ENCODE measurements at regions not wholly inside any gene's neighbourhood (a gene's known extent, or its start where the extent isn't known, plus 50 kb on each side); places are given as distances from the start of the nearest gene placed in this dataset.
"Not testable (repeated sequence)": the region's sequence is repeated elsewhere in the genome, so short reads cannot be mapped to it uniquely, and the experiment has no call there.

DNA sequence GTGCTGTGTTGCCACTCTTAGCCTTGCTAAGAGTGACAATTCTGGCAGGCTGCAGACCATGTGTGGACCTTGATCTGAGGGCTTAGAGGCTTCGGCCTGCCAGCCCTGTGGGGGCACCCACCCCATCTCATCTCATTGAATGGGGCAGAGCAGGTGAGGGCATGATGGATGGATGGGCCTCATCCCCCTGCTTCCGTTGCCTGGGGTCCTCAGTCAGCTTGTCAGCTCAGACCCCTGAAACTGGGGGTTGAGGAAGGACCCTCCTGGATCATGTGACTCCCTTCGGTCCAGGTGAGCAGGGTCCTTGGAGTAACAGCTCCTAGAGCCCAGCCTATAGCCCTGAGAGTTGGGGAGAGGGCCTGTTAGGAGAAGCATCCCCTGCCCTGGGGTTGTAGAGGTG lies 3076.8 kb downstream of the RPIA start:
- not testable (repeated sequence) for ATAC-seq

DNA sequence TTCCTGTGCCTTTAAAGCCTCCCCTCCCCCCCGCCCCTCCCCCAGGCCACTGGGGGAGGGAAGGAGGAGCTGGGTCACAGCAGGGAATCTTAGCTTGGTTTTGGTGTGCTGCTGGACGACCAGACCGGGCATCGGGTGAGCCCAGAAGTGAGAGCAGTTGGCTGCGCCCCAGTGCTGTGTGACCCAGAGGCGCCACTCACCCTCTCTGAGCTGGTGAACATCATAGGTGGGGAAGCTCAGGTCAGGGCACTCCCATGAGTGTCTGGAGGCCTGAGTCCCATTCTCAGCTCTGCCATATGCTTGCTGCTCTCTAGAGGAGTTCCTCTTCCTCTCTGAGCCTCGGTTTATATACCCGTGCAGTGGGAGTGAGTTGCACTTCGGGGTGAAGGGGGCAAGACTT lies 3077.5 kb downstream of the RPIA start:
- ATAC-seq, result not testable (repeated sequence)

DNA sequence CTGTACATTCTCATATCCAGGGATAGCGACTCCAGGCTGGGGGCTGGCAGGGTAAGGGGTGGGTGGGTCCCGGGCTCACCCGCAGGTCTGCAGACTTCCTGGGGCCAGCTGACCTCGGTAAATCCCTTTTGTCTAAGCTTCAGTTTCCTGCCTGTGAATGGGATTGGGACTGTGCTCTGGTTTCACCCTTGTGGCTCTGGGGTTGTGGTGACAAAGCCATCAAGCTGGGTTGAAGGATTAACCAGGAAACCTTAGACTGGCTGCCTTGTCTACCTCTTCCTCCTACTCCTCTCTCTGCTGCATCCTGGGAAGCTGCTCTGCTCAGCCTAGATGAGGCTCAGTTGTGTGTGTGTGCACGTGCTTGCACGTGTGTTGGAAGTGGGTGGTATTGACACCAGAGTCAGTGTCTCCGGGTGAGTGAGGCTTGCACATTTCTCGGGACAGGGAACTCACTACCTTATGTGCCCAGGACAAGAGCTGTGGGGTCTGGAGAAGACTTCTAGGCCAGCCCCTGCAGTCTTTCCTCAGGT lies 3078.6 kb downstream of the RPIA start:
- not testable (repeated sequence) for ATAC-seq

DNA sequence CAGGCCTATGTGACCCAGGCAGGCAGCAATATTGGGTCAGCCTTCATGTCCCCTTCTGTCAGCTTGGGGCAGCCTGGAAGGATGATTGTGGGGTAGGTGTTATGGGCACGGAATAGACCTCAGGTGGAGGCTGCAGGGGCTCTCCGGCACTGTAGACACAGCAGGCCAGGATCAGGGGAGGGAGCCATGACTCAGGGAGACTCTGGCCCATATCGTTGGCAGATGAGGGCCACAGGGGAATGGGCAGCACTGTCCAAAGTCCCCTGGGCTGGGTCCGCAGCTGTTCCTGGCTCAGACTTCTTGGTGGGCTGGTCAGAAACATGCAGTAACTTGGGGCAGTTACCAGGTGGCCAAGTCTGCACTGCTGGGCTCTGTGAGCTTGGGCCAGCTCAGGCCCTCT lies 3080.1 kb downstream of the RPIA start:
- ATAC-seq, result not testable (repeated sequence)

DNA sequence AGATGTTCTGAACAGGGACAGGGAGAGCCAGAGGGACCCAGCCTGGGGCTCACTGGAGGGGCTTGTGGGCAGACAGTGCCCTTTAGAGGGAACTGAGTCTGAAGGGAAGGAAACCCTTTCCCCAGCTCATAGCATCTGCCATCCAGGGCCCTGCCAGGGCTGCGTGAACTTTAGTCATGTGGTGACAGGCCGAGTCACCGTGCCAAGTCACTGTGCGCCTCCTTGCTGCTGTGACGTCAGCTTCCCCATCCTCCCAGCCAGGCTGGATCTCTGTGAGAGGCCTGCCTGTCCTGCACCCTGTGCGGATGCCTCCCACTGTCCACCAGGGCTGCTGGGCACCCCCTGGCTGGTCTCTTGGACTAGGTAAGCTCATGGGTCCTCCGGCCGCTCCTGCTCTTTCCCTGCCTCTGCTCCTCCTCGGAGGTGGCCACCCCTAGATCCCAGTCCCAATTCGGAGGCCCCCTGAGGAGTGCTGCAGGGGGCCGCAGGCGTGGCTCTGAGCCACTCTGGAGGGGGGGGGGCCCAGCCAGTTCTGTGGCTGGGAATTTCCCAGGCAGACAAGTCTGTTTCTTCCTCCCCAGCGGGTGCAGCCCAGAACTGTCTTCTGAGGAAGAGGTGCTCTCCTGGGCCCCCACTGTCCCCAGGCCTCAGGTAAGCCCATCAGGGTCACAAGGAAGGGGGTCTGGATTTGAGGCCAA lies 3080.9 kb downstream of the RPIA start:
- not testable (repeated sequence) for ATAC-seq

DNA sequence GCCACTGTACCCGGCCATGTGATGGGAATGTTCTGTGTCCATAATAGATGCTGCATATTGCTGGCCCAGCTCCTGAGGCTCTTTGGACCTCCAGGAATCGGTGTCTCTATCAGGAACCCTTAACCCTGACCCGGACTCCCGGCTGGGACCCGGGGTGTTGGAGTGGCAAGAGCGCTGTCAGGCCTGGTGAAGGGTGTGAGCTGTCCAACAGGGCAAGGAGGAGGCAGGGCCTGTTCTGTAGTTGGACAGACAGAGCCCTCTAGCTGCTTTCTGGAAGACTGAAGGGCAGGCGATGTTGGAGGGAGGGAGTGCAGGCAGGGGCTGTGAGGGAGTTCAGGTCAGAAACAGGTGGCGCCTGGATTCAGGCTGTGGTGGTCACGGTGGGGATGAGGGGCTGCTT lies 3082.3 kb downstream of the RPIA start:
- ATAC-seq, result not testable (repeated sequence)

DNA sequence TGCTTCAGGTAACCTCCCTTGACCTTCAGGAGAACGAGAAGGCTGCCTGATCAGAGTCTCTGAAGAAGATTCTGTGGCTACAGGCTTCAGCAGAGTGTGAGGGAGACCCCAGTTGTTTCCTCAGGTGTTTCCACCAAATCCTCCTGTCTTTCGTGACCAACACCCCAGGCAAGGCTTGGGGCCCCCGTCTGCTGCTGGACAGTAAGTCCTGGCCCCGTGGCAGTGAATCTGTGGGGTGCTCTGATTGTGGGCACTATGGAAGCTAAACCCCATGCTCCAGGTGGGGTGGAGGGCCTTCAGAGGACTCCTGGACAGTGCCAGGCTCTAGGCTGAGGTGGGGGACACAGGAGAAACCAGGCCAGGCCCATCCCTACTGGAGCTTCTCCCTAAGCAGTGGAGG lies 3083.7 kb downstream of the RPIA start:
- ATAC-seq, result not testable (repeated sequence)

DNA sequence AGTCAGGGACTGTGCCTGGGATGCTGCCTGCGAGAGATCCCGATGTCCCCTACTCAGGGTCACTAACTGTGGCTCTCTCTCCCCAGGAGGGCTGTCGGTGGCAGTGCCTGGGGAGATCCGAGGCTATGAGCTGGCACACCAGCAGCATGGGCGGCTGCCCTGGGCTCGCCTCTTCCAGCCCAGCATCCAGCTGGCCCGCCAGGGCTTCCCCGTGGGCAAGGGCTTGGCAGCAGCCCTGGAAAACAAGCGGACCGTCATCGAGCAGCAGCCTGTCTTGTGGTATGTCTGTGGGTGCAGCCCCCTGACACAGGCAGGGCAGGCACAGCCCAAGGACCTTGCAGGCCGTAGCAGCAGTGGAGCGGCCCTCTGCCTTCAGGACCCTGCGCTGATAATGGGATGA lies 3088.9 kb downstream of the RPIA start:
- not testable (repeated sequence) for ATAC-seq

DNA sequence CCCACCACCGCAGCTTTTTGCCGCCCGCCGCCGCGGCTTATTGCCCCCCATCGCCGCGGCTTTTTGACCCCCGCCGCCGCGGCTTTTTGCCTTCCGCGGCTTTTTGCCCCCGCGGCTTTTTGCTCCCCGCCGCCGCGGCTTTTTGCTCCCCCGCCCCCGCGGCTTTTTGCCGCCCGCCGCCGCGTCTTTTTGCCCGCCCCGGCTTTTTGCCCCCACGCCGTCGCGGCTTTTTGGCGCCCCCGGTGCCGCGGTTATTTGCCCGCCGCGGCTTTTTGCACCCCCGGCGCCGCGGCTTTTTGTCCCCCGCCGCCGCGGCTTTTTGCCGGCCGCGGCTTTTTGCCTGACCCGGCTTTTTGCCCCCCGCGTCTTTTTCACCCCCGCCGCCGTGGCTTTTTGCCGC lies 3061.8 kb upstream of the TEKT4 start:
- not testable (repeated sequence) for ATAC-seq

DNA sequence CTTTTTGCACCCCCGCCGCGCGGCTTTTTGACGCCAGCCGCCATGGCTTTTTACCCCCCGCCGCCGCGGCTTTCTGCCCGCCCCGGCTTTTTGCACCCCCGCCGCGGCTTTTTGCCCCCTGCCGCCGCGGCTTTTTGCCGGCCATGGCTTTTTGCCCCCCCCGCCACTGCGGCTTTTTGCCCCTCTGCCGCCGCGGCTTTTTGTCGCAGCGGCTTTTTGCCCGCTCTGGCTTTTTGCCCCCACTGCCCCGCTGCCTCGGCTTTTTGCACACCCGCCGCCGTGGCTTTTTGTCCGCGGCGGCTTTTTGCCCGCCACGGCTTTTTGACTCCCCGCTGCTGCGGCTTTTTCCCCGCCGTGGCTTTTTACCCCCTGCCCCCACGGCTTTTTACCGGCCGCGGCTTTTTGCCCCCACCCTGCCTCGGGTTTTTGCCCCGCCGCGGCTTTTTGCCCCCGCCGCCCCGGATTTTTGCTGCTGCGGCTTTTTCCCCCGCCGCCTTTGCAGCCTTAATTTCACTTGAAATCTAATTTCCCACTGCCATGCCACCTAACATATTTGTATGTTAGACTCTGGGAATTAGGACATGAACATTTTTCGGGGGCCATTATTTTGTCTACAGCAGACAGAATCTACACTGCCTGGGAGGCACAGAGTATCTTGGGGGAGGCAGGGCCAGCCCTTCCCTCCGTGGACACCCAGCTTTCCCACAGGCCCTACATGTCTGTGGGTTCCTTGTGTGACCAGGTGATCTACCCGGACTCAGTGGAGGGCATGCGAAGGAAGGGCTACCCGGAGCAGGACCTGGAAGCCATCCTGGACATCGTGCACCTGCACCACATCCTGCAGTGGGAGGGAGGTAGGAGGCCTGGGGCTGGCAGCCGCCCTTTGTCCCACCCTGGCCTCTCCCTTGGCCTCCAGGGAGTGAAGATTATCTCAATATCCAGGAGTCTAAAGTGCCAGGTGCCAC lies 3031.0 kb upstream of the TEKT4 start:
- TF ChIP-seq ZFP30 (CRISPR knock-in tag; IDR thresholded peaks at IDR 0.05), result no peak
- no peak for TF ChIP-seq GLIS3 (CRISPR knock-in tag; IDR thresholded peaks at IDR 0.05)
- TF ChIP-seq ARNTL (CRISPR knock-in tag; IDR thresholded peaks at IDR 0.05; ENCODE audit: borderline replicate concordance, low read depth), result no peak
- no peak for TF ChIP-seq ZNF70 (CRISPR knock-in tag; IDR thresholded peaks at IDR 0.05)
- TF ChIP-seq ZNF565 (CRISPR knock-in tag; conservative IDR thresholded peaks at IDR 0.05; ENCODE audit: low read depth), result no peak
- TF ChIP-seq PPARA (CRISPR knock-in tag; IDR thresholded peaks at IDR 0.05; ENCODE audit: borderline replicate concordance), result no peak
- TF ChIP-seq, protein P1, sequence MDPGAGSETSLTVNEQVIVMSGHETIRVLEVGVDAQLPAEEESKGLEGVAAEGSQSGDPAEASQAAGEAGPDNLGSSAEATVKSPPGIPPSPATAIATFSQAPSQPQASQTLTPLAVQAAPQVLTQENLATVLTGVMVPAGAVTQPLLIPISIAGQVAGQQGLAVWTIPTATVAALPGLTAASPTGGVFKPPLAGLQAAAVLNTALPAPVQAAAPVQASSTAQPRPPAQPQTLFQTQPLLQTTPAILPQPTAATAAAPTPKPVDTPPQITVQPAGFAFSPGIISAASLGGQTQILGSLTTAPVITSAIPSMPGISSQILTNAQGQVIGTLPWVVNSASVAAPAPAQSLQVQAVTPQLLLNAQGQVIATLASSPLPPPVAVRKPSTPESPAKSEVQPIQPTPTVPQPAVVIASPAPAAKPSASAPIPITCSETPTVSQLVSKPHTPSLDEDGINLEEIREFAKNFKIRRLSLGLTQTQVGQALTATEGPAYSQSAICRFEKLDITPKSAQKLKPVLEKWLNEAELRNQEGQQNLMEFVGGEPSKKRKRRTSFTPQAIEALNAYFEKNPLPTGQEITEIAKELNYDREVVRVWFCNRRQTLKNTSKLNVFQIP (CRISPR knock-in tag; IDR thresholded peaks at IDR 0.05; ENCODE audit: borderline replicate concordance, low read depth), result no peak
- no peak for TF ChIP-seq TCF4 (CRISPR knock-in tag; IDR thresholded peaks at IDR 0.05; ENCODE audit: borderline replicate concordance)
- TF ChIP-seq, protein P2, sequence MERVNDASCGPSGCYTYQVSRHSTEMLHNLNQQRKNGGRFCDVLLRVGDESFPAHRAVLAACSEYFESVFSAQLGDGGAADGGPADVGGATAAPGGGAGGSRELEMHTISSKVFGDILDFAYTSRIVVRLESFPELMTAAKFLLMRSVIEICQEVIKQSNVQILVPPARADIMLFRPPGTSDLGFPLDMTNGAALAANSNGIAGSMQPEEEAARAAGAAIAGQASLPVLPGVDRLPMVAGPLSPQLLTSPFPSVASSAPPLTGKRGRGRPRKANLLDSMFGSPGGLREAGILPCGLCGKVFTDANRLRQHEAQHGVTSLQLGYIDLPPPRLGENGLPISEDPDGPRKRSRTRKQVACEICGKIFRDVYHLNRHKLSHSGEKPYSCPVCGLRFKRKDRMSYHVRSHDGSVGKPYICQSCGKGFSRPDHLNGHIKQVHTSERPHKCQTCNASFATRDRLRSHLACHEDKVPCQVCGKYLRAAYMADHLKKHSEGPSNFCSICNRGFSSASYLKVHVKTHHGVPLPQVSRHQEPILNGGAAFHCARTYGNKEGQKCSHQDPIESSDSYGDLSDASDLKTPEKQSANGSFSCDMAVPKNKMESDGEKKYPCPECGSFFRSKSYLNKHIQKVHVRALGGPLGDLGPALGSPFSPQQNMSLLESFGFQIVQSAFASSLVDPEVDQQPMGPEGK (CRISPR knock-in tag; IDR thresholded peaks at IDR 0.05; ENCODE audit: borderline replicate concordance), result no peak
- no peak for ATAC-seq

DNA sequence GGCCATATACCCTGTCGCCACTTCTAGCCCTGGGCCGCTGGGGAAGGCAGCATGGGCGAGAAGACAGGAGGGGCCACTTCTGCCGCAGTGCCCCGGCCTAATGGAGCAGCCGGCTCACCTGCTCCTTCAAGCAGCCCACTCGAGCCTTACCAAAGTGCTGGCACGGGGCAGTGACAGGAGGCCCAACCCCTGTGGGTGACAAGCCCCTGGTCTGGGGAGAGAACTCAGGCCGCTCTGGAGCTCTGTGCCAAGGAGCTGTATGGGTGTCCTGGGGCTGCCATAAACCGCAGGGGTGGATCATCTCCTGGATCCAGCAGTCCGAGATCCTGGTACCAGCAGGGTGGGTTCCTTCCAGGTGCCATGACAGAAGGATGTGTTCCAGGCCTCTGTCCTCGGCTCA lies 3029.0 kb upstream of the TEKT4 start:
- ATAC-seq, result not testable (repeated sequence)

DNA sequence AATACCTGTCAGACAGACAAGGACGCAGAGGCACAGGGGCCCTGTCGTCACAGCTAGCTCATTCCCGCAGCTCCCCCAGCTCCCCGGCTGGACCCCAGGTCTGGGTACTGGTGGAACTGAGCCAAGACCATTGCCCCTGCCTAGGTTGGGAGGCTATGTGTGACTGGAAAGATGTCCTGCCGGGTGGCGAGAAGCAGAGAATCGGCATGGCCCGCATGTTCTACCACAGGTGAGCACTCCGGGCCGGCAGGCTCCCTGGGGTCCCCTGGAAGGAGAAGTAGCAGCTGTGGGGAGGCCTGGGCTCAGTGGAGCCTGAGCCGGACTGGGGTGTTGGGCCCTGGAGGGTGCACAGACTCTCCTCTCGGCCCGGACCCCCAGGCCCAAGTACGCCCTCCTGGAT lies 3028.3 kb upstream of the TEKT4 start:
- not testable (repeated sequence) for ATAC-seq

DNA sequence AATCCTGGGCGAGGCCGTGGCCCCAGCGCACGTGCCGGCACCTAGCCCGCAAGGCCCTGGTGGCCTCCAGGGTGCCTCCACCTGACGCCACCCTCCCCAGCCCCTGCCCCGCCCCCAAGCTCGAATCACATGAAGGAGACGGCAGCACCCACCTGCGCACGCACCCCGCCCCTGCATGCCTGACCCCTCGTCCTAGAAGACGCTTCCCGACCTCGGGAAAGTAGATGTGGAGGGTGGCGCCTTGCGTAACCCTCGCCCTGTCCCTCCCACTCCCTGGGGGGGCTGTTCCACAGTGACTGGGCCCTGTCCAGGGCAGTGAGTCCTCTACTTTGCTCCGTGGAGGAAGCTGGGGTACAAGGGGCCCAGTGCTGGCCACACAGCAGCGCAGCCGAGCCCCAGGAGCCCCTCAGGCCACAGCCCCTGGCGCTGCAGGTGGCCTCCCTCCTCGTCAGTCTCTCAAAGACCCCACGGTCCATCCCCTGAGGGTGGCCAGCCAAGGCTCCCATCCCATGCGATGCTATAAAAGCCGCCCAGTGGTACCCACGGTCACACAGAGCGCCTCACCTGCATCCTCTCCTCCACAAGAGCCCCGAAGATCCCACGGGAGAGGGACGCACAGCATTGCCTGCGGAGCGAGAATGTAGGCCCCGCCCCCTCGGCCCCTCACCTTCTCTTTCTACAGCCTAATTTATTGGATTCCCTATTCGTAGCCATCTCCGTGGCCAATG lies 3027.3 kb upstream of the TEKT4 start:
- ATAC-seq, result not testable (repeated sequence)

DNA sequence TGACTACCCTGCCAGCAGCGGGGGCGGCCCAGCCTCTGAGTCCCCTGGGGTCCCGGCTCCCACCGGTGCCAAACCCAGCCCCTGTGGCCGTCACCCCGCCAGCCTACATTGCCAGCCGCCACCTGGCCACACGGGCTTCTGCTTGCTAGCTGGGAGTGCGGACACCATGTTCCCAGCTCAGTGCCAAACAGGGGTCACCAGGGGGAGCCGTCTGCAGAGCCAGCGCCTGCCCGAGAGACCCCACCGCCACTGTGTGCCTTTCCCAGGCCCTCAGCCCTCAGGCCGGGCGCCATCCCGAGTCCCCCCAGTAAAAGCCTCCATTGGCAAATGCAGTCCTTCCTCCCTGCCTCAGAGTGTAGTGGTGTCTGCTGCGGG lies 3026.8 kb upstream of the TEKT4 start:
- ATAC-seq, result not testable (repeated sequence)

DNA sequence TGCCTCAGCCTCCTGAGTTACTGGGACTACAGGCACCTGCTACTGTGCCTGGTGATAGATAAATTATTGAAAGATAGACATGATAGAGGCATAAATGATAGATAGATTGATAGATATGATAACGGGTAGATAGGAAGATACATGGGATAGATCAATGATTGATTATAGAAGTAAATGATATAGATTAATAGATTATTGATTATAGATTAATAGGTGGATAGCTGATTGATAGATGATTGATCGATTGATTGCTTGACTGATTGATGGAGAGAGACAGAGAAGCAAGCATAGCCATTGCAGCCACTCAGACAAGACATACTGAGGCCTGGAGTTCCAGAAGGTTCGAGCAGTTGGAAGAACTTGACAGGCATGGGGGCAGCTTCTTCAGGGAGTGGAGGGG lies 3024.8 kb upstream of the TEKT4 start:
- not testable (repeated sequence) for ATAC-seq

Measured in SK-N-SH treated with all-trans-retinoic acid at 6 μM for 48 hours (cell line).